ENCODE measurements at regions not wholly inside any gene's neighbourhood (a gene's known extent, or its start where the extent isn't known, plus 50 kb on each side); places are given as distances from the start of the nearest gene placed in this dataset.

GRCh38 chr16:80440667-80441066, 100.1 kb upstream of the DYNLRB2 start:
- no peaks in the 10 kb centered on the region for H3K9me2 ChIP-seq (replicated peaks; ENCODE audit: control insufficient read depth, low read length)
- no peaks in the 10 kb centered on the region for H3F3A ChIP-seq (ENCODE audit: control insufficient read depth, insufficient read depth)
- no peaks in the 10 kb centered on the region for H3K27me3 ChIP-seq (ENCODE audit: control insufficient read depth, low read length)
- no peak overlapping the region for H3K4me2 ChIP-seq (ENCODE audit: low read length)
- no peaks in the 10 kb centered on the region for H3K36me3 ChIP-seq (ENCODE audit: control insufficient read depth, low read length)
- no peaks in the 10 kb centered on the region for H3K9me3 ChIP-seq (ENCODE audit: control insufficient read depth, insufficient read depth, low read length)
- H4K20me1 ChIP-seq (ENCODE audit: control insufficient read depth, insufficient read depth, low read depth, low read length) = no peaks in the 10 kb centered on the region
- H3K4me3 ChIP-seq (ENCODE audit: low read length) = no peak overlapping the region
- no peaks in the 10 kb centered on the region for H3K4me1 ChIP-seq (ENCODE audit: control insufficient read depth, low read length)
- no peak overlapping the region for H3K27ac ChIP-seq (ENCODE audit: low read depth, low read length)
- TF ChIP-seq EZH2phosphoT487 (IDR thresholded peaks at IDR 0.05; ENCODE audit: borderline replicate concordance, low read length) = no peak
- TF ChIP-seq CTCF (IDR thresholded peaks at IDR 0.05; ENCODE audit: low read depth, low read length, poor library complexity, severe bottlenecking) = no peak
- no peaks in the 10 kb centered on the region for H3K79me2 ChIP-seq (ENCODE audit: control insufficient read depth, low read length)

GRCh38 chr16:80437707-80438106, 103.1 kb upstream of the DYNLRB2 start:
- Histone ChIP-seq H3K27ac (ENCODE audit: low read depth, low read length) (no peak overlapping the region), H3K79me2 (ENCODE audit: control insufficient read depth, low read length) (no peaks in the 10 kb centered on the region), H3F3A (ENCODE audit: control insufficient read depth, insufficient read depth) (no peaks in the 10 kb centered on the region), H4K20me1 (ENCODE audit: control insufficient read depth, insufficient read depth, low read depth, low read length) (no peaks in the 10 kb centered on the region), H3K4me3 (ENCODE audit: low read length) (no peak overlapping the region), H3K36me3 (ENCODE audit: control insufficient read depth, low read length) (no peaks in the 10 kb centered on the region), H3K4me1 (ENCODE audit: control insufficient read depth, low read length) (no peaks in the 10 kb centered on the region), H3K9me3 (ENCODE audit: control insufficient read depth, insufficient read depth, low read length) (no peaks in the 10 kb centered on the region), H3K27me3 (ENCODE audit: control insufficient read depth, low read length) (no peaks in the 10 kb centered on the region), H3K9me2 (replicated peaks; ENCODE audit: control insufficient read depth, low read length) (no peaks in the 10 kb centered on the region), H3K4me2 (ENCODE audit: low read length) (no peak overlapping the region)
- no peak for TF ChIP-seq CTCF (IDR thresholded peaks at IDR 0.05; ENCODE audit: low read depth, low read length, poor library complexity, severe bottlenecking)
- no peak for TF ChIP-seq EZH2phosphoT487 (IDR thresholded peaks at IDR 0.05; ENCODE audit: borderline replicate concordance, low read length)

GRCh38 chr16:80436510-80436909, 104.3 kb upstream of the DYNLRB2 start:
- no peaks in the 10 kb centered on the region for H3K36me3 ChIP-seq (ENCODE audit: control insufficient read depth, low read length)
- TF ChIP-seq CTCF (IDR thresholded peaks at IDR 0.05; ENCODE audit: low read depth, low read length, poor library complexity, severe bottlenecking) = no peak
- TF ChIP-seq EZH2phosphoT487 (IDR thresholded peaks at IDR 0.05; ENCODE audit: borderline replicate concordance, low read length) = no peak
- H3K4me2 ChIP-seq (ENCODE audit: low read length) = no peak overlapping the region
- no peaks in the 10 kb centered on the region for H3F3A ChIP-seq (ENCODE audit: control insufficient read depth, insufficient read depth)
- H3K9me3 ChIP-seq (ENCODE audit: control insufficient read depth, insufficient read depth, low read length) = no peaks in the 10 kb centered on the region
- H3K27ac ChIP-seq (ENCODE audit: low read depth, low read length) = no peak overlapping the region
- no peaks in the 10 kb centered on the region for H3K4me1 ChIP-seq (ENCODE audit: control insufficient read depth, low read length)
- H3K79me2 ChIP-seq (ENCODE audit: control insufficient read depth, low read length) = no peaks in the 10 kb centered on the region
- no peaks in the 10 kb centered on the region for H3K9me2 ChIP-seq (replicated peaks; ENCODE audit: control insufficient read depth, low read length)
- H3K4me3 ChIP-seq (ENCODE audit: low read length) = no peak overlapping the region
- no peaks in the 10 kb centered on the region for H3K27me3 ChIP-seq (ENCODE audit: control insufficient read depth, low read length)
- H4K20me1 ChIP-seq (ENCODE audit: control insufficient read depth, insufficient read depth, low read depth, low read length) = no peaks in the 10 kb centered on the region

- Histone ChIP-seq H3K27ac (ENCODE audit: low read depth, low read length) (no peak overlapping the region), H3K4me3 (ENCODE audit: low read length) (no peak overlapping the region), H3K4me1 (ENCODE audit: control insufficient read depth, low read length) (no peaks in the 10 kb centered on the region), H3K4me2 (ENCODE audit: low read length) (no peak overlapping the region), H3F3A (ENCODE audit: control insufficient read depth, insufficient read depth) (no peaks in the 10 kb centered on the region), H3K79me2 (ENCODE audit: control insufficient read depth, low read length) (no peaks in the 10 kb centered on the region), H3K9me2 (replicated peaks; ENCODE audit: control insufficient read depth, low read length) (no peaks in the 10 kb centered on the region), H4K20me1 (ENCODE audit: control insufficient read depth, insufficient read depth, low read depth, low read length) (no peaks in the 10 kb centered on the region), H3K36me3 (ENCODE audit: control insufficient read depth, low read length) (no peaks in the 10 kb centered on the region), H3K27me3 (ENCODE audit: control insufficient read depth, low read length) (no peaks in the 10 kb centered on the region), H3K9me3 (ENCODE audit: control insufficient read depth, insufficient read depth, low read length) (no peaks in the 10 kb centered on the region; the same call in 1 of the 2 replicates)
- TF ChIP-seq EZH2phosphoT487 (IDR thresholded peaks at IDR 0.05; ENCODE audit: borderline replicate concordance, low read length) (no peak), CTCF (IDR thresholded peaks at IDR 0.05; ENCODE audit: low read depth, low read length, poor library complexity, severe bottlenecking) (no peak)
Measured at GRCh38 chr16:80433623-80434022, 107.2 kb upstream of the DYNLRB2 start.

Data from DOHH2 (cell line).